Sigmoid colon (tissue), 6 donors: ENCODE measurements at regions not wholly inside any gene's neighbourhood (a gene's known extent, or its start where the extent isn't known, plus 50 kb on each side); places are given as distances from the start of the nearest gene placed in this dataset.

Source experiments
- DNase-seq: peaks from one replicate; pipeline ENCODE4 v3.0.0-alpha.2; 2019
- H3K27ac ChIP-seq, 4 donors: fragments of 200-600 bp; sonication (generic); one replicate each; pipeline ENCODE4 v1.5.1; 2016 to 2019; ENCODE audit warnings: mild to moderate bottlenecking in 1 of 4
- H3K27me3 ChIP-seq, 3 donors: fragments of 200-600 bp; sonication (generic); one replicate each; pipeline ENCODE4 v1.5.1; 2019; ENCODE audit warnings: mild to moderate bottlenecking in 1 of 3
- H3K36me3 ChIP-seq, 4 donors: fragments of 200-600 bp; sonication (generic); one replicate each; pipeline ENCODE4 v1.5.1; 2016 to 2019
- H3K4me1 ChIP-seq, 4 donors: fragments of 200-600 bp; sonication (generic); one replicate each; pipeline ENCODE4 v1.5.1; 2017 to 2019
- H3K4me3 ChIP-seq, 4 donors: fragments of 200-600 bp; sonication (generic); one replicate each; pipeline ENCODE4 v1.5.1; 2017 to 2019; ENCODE audit warnings: mild to moderate bottlenecking in 2 of 4, moderate library complexity in 1 of 4
- H3K9me3 ChIP-seq, 4 donors: fragments of 200-600 bp in 3 of 4; sonication (generic) in 3 of 4; one replicate each; pipeline versions ENCODE4 v1.5.1 to v1.6.1; 2013 to 2019
- EP300 ChIP-seq, 4 donors: sonication (generic); formaldehyde crosslinking; IDR thresholded peaks; one replicate each; pipeline ENCODE4 v1.6.1; 2017; ENCODE audit warnings: antibody characterized with exemption in 4 of 4
- POLR2A ChIP-seq, 2 donors: fragments of 450-650 bp; IDR thresholded peaks; one replicate each; pipeline ENCODE4 v1.6.1; 2016; ENCODE audit warnings: antibody characterized with exemption in 2 of 2, mild to moderate bottlenecking in 2 of 2, moderate library complexity in 2 of 2
- POLR2AphosphoS5 ChIP-seq, 4 donors: sonication (generic); formaldehyde crosslinking; IDR thresholded peaks; one replicate each; pipeline ENCODE4 v1.6.1; 2017; ENCODE audit warnings: antibody characterized with exemption in 4 of 4
- WGBS, 2 donors: extraction: QIAGEN DNeasy Blood & Tissue Kit; methylation state at CpG; one replicate each; pipeline ENCODE4 v1.1.7; 2013; 5-methylcytosine and 5-hydroxymethylcytosine counted together
- intact Hi-C: fragments of 100-400 bp; cut with DNase I; formaldehyde crosslinking; loops from one replicate; pipeline ENCODE4 v1.15.1; 2023
- TF ChIP-seq, protein P1 (sequence below), 4 experiments: fragments of 450-650 bp in 3 of 4; fragments of 200-600 bp in 1 of 4; IDR thresholded peaks; one replicate each; pipeline ENCODE4 v1.5.1; 2016 to 2019; ENCODE audit warnings: antibody characterized with exemption in 4 of 4, mild to moderate bottlenecking in 3 of 4, moderate library complexity in 2 of 4
- donor health status: healthy with polysubstance abuse.
- donor health status: healthy.

GRCh38 chr12:75606956-75607355 lies 95.5 kb upstream of the KRR1 start:
- DNase-seq: no peak
- intact Hi-C loops: no loop called here
- no peak for TF ChIP-seq POLR2AphosphoS5 (IDR thresholded peaks at IDR 0.05)
- TF ChIP-seq, protein P1, sequence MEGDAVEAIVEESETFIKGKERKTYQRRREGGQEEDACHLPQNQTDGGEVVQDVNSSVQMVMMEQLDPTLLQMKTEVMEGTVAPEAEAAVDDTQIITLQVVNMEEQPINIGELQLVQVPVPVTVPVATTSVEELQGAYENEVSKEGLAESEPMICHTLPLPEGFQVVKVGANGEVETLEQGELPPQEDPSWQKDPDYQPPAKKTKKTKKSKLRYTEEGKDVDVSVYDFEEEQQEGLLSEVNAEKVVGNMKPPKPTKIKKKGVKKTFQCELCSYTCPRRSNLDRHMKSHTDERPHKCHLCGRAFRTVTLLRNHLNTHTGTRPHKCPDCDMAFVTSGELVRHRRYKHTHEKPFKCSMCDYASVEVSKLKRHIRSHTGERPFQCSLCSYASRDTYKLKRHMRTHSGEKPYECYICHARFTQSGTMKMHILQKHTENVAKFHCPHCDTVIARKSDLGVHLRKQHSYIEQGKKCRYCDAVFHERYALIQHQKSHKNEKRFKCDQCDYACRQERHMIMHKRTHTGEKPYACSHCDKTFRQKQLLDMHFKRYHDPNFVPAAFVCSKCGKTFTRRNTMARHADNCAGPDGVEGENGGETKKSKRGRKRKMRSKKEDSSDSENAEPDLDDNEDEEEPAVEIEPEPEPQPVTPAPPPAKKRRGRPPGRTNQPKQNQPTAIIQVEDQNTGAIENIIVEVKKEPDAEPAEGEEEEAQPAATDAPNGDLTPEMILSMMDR (IDR thresholded peaks at IDR 0.05): no peak

GRCh38 chr12:75606151-75606550 lies 94.7 kb upstream of the KRR1 start:
- Histone ChIP-seq H3K9me3 (no peaks in the 10 kb centered on the region), H3K27me3 (no peaks in the 10 kb centered on the region), H3K27ac (no peak overlapping the region), H3K4me1 (no peaks in the 10 kb centered on the region), H3K4me3 (no peak overlapping the region), H3K36me3 (no peaks in the 10 kb centered on the region)
- TF ChIP-seq POLR2AphosphoS5 (IDR thresholded peaks at IDR 0.05) (no peak), POLR2A (IDR thresholded peaks at IDR 0.05) (no peak), EP300 (IDR thresholded peaks at IDR 0.05) (no peak)
- TF ChIP-seq, protein P1 (IDR thresholded peaks at IDR 0.05): no peak
- WGBS, 2 donors: 53 to 68% methylated on average over 2 of the region's 2 CpGs
- no peak for DNase-seq
- intact Hi-C loops: no loop called here

More at GRCh38 chr12:75606956-75607355, 95.5 kb upstream of the KRR1 start:
- Histone ChIP-seq H3K9me3 (no peaks in the 10 kb centered on the region), H3K36me3 (no peaks in the 10 kb centered on the region), H3K27me3 (no peaks in the 10 kb centered on the region), H3K4me3 (no peak overlapping the region), H3K4me1 (no peaks in the 10 kb centered on the region), H3K27ac (no peak overlapping the region)
- WGBS, 2 donors: 87 to 89% methylated on average over 3 of the region's 3 CpGs

- WGBS, 2 donors: 46 to 77% methylated on average over 3 of the region's 3 CpGs
- no peaks in the 10 kb centered on the region for H3K27me3 ChIP-seq
- no peaks in the 10 kb centered on the region for H3K4me1 ChIP-seq
- DNase-seq: no peak
- no peak overlapping the region for H3K27ac ChIP-seq
- TF ChIP-seq, protein P1 (IDR thresholded peaks at IDR 0.05): no peak
- TF ChIP-seq POLR2AphosphoS5 (IDR thresholded peaks at IDR 0.05): no peak
- no peak for TF ChIP-seq EP300 (IDR thresholded peaks at IDR 0.05)
- no peak for TF ChIP-seq POLR2A (IDR thresholded peaks at IDR 0.05)
- H3K36me3 ChIP-seq: no peaks in the 10 kb centered on the region
- intact Hi-C loops: no loop called here
- no peaks in the 10 kb centered on the region for H3K9me3 ChIP-seq
- no peak overlapping the region for H3K4me3 ChIP-seq
Measured at GRCh38 chr12:75603475-75603874, 92.1 kb upstream of the KRR1 start.

DNA sequence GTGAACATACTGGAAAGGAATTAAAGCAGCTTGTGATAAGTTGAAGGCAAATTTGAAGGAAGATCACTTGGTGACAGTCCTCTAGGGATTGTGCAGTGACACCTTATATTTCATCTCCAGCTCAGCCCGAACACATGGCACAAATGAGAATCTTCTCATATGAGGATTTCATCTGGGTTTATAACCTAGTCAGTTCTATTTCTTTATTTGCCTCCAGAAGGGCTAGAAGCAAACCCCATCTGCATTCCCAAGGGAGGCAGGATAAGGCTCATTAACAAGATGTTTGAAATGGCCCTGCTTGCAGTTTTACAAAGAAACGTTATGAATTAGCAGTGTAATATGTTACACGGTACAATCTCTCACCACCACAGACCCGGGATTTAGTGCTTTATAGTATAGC lies 90.7 kb upstream of the KRR1 start:
- Histone ChIP-seq H3K4me1 (no peaks in the 10 kb centered on the region), H3K4me3 (no peak overlapping the region), H3K27ac (no peak overlapping the region), H3K9me3 (no peaks in the 10 kb centered on the region), H3K27me3 (no peaks in the 10 kb centered on the region), H3K36me3 (no peaks in the 10 kb centered on the region)
- DNase-seq: no peak
- WGBS, 2 donors: 81 to 83% methylated on average over 4 of the region's 4 CpGs
- intact Hi-C loops: no loop called here
- no peak for TF ChIP-seq POLR2A (IDR thresholded peaks at IDR 0.05)
- TF ChIP-seq, protein P1 (IDR thresholded peaks at IDR 0.05): no peak
- TF ChIP-seq POLR2AphosphoS5 (IDR thresholded peaks at IDR 0.05): no peak
- no peak for TF ChIP-seq EP300 (IDR thresholded peaks at IDR 0.05)

DNA sequence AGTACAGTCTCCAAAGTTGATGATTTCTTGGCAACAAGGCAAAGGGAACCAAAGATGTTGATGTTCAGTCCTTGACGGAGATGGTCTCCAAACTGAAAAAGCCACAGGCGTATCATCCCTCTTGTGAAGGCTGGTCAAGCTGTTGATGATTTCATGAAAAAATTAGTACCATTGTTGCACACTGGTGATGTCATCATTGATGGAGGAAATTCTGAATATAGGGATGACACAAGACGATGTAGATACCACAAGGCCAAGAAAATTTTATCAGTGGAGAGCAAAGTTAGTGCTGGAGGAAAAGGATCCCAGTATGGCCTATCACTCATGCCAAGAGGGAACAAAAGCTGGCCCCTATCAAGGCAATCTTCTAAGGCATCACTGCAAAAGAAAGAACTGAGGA lies 88.7 kb upstream of the KRR1 start:
- H3K27me3 ChIP-seq: no peaks in the 10 kb centered on the region
- no peak overlapping the region for H3K4me3 ChIP-seq
- no peaks in the 10 kb centered on the region for H3K36me3 ChIP-seq
- intact Hi-C loops: no loop called here
- DNase-seq: no peak
- H3K4me1 ChIP-seq: no peaks in the 10 kb centered on the region
- WGBS, 2 donors: 94% methylated on average over 3 of the region's 3 CpGs
- TF ChIP-seq, protein P1 (IDR thresholded peaks at IDR 0.05): no peak
- TF ChIP-seq POLR2A (IDR thresholded peaks at IDR 0.05) (no peak), EP300 (IDR thresholded peaks at IDR 0.05) (no peak), POLR2AphosphoS5 (IDR thresholded peaks at IDR 0.05) (no peak)
- H3K9me3 ChIP-seq: no peaks in the 10 kb centered on the region
- H3K27ac ChIP-seq: no peak overlapping the region
